Motor neuron (in vitro differentiated cells): ENCODE measurements at regions not wholly inside any gene's neighbourhood (a gene's known extent, or its start where the extent isn't known, plus 50 kb on each side); places are given as distances from the start of the nearest gene placed in this dataset.
"Not testable (repeated sequence)": the region's sequence is repeated elsewhere in the genome, so short reads cannot be mapped to it uniquely, and the experiment has no call there.

Source experiments
- ATAC-seq, 8 experiments: fragments of 200-7000 bp; cut with Tn5 transposase; replicated peaks in 6 of 8; 2 replicates each; pipeline ENCODE4 v1.8.0; 2021; ENCODE audit warnings: mild to moderate bottlenecking in 8 of 8, moderate library complexity in 8 of 8
- H3K27ac ChIP-seq, 2 donors: fragments of 250-450 bp; sonication (Bioruptor Pico); 2 replicates each; pipeline ENCODE4 v1.9.0; 2021; ENCODE audit warnings: antibody characterized with exemption in 2 of 2, mild to moderate bottlenecking in 2 of 2, moderate library complexity in 1 of 2
- H3K4me1 ChIP-seq, 2 donors: fragments of 250-450 bp; sonication (Bioruptor Pico); replicated peaks in 1 of 2; 2 replicates each; pipeline ENCODE4 v1.6.1; 2021; ENCODE audit warnings: antibody characterized with exemption in 2 of 2, mild to moderate bottlenecking in 2 of 2, moderate library complexity in 1 of 2
- H3K4me3 ChIP-seq, 5 donors: fragments of 250-450 bp; sonication (Bioruptor Pico); 2 replicates each; pipeline ENCODE4 v1.9.0; 2021; ENCODE audit warnings: antibody characterized with exemption in 5 of 5, mild to moderate bottlenecking in 5 of 5, moderate library complexity in 4 of 5
- WGBS, 10 experiments: fragments of 450-650 bp; shearing (Covaris generic); methylation state at CpG; one replicate each; pipeline ENCODE4 v1.0.0; 2022; 5-methylcytosine and 5-hydroxymethylcytosine counted together
- in situ Hi-C, 9 experiments: fragments of 400-800 bp; cut with MboI; loops; one replicate each; pipeline ENCODE4 v1.15.0; 2021; ENCODE audit warnings: low sequenced_read_pairs in 9 of 9, low pct_unique_long_range_greater_than_20kb in 2 of 9; ENCODE audit not compliant: unreplicated experiment in 9 of 9

DNA sequence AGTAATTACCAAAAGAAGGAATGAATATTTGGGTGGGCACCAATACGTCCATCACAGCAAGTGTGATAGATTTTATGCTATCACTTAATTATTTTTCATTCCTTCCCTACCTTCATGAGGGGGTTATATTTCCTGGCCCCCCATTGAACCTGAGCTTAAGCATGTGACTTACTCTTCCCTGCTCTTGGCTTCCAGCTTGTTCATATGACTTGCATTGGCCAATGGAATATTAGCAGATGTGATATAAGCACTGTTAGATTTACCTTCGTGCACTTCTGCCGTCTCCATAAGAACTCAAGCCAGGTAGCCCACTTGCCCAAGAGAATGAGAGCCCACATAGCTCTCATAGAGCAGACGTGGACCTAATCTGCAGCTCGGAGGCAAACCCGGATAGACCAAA lies 99.1 kb upstream of the SMARCA2 start:
- no peak for ATAC-seq
- in situ Hi-C loops: no loop called here
- Histone ChIP-seq H3K4me3 (no peak overlapping the region), H3K4me1 (peaks cover 29 to 36% of the 10 kb centered on the region in 2 donors), H3K27ac (peak overlapping the region in 1 of 2 donors; percentile 78)
- 32 to 100% (median 93%) methylated on average over 1 to 6 of the region's 6 CpGs; no CpG with 5 or more reads in 1 of the 10 experiments for WGBS, 10 experiments

DNA sequence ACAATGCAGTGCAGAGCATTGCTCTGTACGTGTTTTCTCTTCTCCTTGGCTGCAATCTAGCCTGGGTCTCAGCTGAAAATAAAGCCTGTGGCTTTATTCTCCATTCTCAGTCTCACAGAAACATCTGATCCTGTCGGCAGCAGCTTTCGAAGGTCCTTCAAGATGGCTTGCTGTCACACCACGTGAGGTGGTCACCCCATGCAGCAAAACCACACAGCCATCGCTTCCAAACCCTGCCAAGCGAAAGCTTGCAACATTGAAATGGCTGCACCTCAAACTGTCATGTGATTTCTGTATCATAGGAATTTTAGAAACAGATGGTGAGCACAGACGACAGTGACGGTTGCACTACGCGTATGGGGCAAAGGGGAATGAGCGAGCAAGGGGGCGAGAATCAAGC lies 98.5 kb upstream of the SMARCA2 start:
- 7 to 92% (median 78%) methylated on average over 5 to 12 of the region's 12 CpGs; no CpG with 5 or more reads in 1 of the 10 experiments for WGBS, 10 experiments
- H3K4me3 ChIP-seq: no peak overlapping the region
- peaks cover 29 to 36% of the 10 kb centered on the region in 2 donors for H3K4me1 ChIP-seq
- in situ Hi-C loops: no loop called here
- peak in 4 of 8 experiments; percentile 27 to 42 (median 33) for ATAC-seq
- peak overlapping the region in 1 of 2 donors; percentile 78 for H3K27ac ChIP-seq

DNA sequence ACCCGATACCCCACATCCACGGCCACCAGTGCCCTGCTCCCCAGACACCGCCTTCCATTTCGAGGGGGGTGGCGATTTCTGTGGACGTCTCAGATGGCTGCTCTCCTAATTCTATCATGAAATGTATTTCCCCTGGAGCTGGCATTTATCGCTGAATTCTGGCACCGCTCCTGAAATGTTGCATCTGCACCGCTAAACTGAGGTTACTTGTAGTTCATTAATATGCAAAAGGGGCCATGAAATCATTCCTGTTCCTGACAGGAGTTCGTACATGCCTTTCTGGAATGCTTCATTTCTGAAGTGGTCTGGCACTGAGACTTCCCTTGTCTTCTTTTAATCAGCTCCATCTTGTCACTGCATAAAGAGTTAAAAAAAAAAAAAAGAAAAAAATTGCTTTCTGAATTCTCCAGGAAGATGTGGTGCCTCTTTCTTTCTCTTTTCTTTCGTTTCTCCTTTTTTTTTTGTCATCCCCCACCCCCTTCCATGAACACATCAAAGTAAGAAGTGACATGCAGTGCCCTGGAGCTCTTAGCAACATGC lies 97.7 kb upstream of the SMARCA2 start:
- in situ Hi-C loops: no loop called here
- no peak overlapping the region for H3K4me3 ChIP-seq
- peak in 2 of 8 experiments; percentile 1 to 14 for ATAC-seq

DNA sequence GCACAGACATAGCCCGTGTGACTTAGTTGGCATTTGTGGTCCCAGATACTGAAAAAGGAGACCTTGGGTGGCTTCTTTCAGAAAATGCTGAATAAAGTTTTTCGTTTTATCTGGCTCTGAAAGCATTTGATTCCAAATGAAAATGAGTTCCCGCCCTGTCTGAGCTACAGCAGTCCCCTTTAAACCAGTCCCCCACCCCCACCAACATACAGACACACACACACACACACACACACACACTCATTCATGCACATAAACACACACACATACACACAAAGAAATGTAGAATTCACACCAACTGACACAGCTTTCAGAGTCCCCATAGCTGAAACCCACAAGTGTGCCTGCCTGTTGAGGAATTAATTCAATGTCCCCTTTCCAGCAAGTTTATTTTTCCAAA lies 97.0 kb upstream of the SMARCA2 start:
- Histone ChIP-seq H3K27ac (peak overlapping the region in 1 of 2 donors; percentile 78), H3K4me3 (no peak overlapping the region), H3K4me1 (peaks cover 29 to 36% of the 10 kb centered on the region in 2 donors)
- 0 to 60% (median 29%) methylated on average over 1 to 3 of the region's 3 CpGs; no CpG with 5 or more reads in 3 of the 10 experiments for WGBS, 10 experiments
- ATAC-seq: peak in 2 of 8 experiments; percentile 27 to 48
- in situ Hi-C loops: no loop called here

More for the DNA sequence above, 97.7 kb upstream of the SMARCA2 start:
- peak overlapping the region in 1 of 2 donors; percentile 78 for H3K27ac ChIP-seq
- WGBS, 10 experiments: 0 to 76% (median 34%) methylated on average over 1 to 11 of the region's 11 CpGs; no CpG with 5 or more reads in 1 of the 10 experiments
- H3K4me1 ChIP-seq: peaks cover 29 to 36% of the 10 kb centered on the region in 2 donors

DNA sequence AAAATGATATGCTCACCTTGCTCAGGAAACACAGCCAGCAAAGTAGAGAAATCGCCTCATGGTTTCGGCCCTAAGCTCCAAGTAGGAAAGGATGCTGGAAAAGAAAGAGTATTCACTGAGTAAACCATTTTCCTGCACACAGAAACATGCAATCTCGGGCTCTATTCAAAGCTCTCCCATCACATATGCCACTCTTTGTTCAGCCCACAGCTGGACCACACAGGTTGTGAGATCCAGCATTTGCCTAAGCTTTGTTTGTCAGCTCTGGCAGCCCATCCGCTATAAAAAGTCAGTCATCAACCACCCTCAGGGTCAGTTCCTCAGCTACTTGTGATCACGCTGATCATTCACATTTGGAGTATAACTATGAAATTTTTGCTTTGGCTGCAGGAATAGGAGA lies 96.5 kb upstream of the SMARCA2 start:
- peaks cover 29 to 36% of the 10 kb centered on the region in 2 donors for H3K4me1 ChIP-seq
- 18 to 75% (median 33%) methylated on average over 3 to 4 of the region's 5 CpGs; no CpG with 5 or more reads in 2 of the 10 experiments for WGBS, 10 experiments
- ATAC-seq: peak in 6 of 8 experiments; percentile 4 to 88 (median 74)
- in situ Hi-C loops: no loop called here
- H3K4me3 ChIP-seq: no peak overlapping the region
- H3K27ac ChIP-seq: peak overlapping the region in 1 of 2 donors; percentile 78

DNA sequence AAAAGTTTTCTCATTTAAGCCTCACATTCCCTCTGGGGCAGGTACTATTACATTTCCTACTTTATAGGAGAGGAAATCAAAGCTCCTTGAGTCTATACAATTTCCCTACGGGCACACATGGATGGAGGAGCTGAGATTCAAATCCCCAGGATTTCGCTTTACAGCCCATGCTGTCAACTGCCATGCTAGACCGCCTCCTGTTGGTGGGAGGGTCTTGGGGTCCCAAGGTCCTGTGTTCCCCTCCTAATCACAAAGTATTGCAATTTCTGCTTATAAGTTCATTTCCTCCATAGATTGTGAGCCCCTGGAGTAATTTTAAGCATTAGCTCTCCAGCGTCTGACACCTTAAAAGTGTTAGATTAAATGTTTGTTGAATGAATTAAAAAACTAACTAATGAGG lies 95.9 kb upstream of the SMARCA2 start:
- Histone ChIP-seq H3K4me3 (no peak overlapping the region), H3K27ac (no peak overlapping the region), H3K4me1 (peaks cover 29 to 36% of the 10 kb centered on the region in 2 donors)
- WGBS, 10 experiments: 27 to 100% (median 93%) methylated on average over 1 to 4 of the region's 4 CpGs; no CpG with 5 or more reads in 1 of the 10 experiments
- in situ Hi-C loops: no loop called here
- ATAC-seq: no peak

DNA sequence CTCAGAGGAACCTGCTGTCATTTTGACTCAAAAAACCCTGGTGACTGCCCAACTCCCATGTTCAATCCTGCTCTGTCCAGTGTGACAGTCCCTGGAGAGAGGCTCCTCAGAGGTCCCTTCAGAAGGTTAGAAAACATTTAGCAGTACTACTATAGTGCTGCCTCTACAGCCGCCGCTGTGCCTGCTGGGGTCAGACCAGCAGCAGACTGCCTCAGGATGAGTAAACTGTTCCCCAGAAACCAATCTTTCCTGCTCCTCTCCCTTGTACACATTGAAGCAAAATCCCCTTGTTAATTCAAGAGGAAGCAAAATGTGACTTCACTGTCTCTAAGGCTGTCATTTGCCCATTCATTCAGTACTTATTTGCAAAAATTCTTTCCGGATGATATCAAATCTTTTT lies 94.8 kb upstream of the SMARCA2 start:
- Histone ChIP-seq H3K27ac (no peak overlapping the region), H3K4me1 (peaks cover 29 to 36% of the 10 kb centered on the region in 2 donors), H3K4me3 (no peak overlapping the region)
- peak in 4 of 8 experiments; percentile 25 to 43 (median 32) for ATAC-seq
- in situ Hi-C loops: no loop called here
- WGBS, 10 experiments: 30 to 100% (median 82%) methylated on average over 1 to 3 of the region's 3 CpGs; no CpG with 5 or more reads in 2 of the 10 experiments

DNA sequence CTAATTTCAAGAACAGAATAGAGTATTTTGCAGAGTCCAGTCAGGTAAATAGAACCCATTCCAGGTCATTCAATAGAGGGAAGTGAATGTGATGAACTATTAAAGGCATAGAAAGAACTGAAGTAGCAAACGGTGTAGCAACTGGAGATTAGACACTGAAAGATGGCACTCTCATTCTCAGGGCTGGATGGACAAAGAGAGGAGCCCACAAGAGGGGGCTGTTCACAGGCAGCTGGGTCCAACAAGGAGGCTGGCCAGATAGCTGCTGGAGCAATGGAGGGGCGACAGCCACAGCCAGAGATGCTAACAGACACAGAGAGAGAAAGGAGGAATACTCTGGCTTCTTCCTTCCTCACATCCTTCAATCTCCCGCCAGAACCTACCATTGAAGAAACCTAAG lies 93.1 kb upstream of the SMARCA2 start:
- peaks cover 23 to 26% of the 10 kb centered on the region in 2 donors for H3K4me1 ChIP-seq
- WGBS, 10 experiments: 67 to 95% (median 83%) methylated on average over 1 to 3 of the region's 3 CpGs; no CpG with 5 or more reads in 4 of the 10 experiments
- in situ Hi-C loops: no loop called here
- no peak overlapping the region for H3K4me3 ChIP-seq
- H3K27ac ChIP-seq: no peak overlapping the region
- no peak for ATAC-seq

DNA sequence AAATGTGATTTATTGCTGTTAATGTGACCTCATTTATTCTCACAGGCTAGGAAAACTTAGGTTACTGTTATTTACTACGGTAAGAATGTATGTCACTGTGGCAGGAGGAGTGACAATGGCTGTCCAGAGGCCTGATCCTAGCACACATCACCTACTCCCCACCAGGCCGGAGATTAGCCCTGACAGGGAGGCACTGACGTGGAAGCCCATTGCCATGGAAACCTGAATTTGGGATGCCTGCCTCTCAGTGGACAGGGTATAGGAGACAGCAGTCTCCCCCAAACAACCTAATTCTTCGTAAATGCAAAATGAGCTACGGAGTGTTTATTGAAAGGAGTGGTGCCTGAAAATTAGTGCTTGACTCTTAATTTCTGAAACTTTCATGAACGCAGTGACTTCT lies 87.6 kb upstream of the SMARCA2 start:
- ATAC-seq: no peak
- in situ Hi-C loops: no loop called here
- 30 to 92% (median 60%) methylated on average over 1 to 4 of the region's 6 CpGs; no CpG with 5 or more reads in 5 of the 10 experiments for WGBS, 10 experiments

DNA sequence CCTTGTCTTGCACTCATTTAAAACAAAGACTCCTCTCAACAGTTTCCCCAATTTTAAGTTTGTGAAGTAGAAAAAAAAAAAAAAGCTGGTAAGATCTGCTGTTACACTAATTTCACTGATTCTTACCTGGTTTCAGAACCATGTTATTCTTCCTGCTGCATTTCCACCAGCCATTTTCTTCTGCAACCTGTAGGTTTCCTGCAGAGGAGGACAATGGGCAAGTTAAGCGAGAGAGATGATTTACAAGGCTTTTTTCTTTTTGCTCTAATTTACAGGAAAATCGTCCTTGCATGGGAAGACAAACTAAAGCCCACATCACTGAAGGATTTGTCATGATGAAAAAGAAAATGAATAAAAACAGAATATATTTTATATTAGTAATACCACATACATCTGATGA lies 86.0 kb upstream of the SMARCA2 start:
- WGBS, 10 experiments: 14 to 55% (median 39%) methylated on average over 1 to 2 of the region's 2 CpGs; no CpG with 5 or more reads in 1 of the 10 experiments
- in situ Hi-C loops: no loop called here
- no peak for ATAC-seq

More for the DNA sequence above, 87.6 kb upstream of the SMARCA2 start:
- peaks cover 3 to 5% of the 10 kb centered on the region in 2 donors for H3K4me1 ChIP-seq
- H3K27ac ChIP-seq: no peak overlapping the region
- H3K4me3 ChIP-seq: no peak overlapping the region

DNA sequence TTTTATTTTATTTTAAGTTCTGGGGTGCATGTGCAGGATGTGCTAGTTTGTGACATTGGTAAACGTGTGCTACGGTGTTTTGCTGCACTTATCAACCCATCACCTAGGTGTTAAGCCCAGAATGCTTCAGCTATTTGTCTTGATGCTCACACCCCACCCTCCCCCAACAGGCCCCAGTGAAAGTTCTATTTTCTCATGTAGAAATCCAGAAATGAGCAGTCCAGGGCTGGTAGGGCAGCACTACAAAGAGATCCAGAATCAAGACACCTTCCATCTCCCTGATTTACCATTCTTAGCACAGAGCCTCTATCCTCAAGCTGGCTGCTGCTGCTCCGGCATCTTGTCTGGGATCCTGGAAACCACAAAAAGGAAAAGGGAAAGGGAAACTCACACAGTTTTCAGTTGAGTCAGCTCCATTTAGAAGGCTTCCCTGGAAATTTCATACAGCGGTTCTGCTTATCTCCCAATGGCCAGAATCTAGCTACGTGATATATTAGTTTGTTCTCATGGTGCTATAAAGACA lies 85.4 kb upstream of the SMARCA2 start:
- H3K4me1 ChIP-seq: peaks cover 3 to 5% of the 10 kb centered on the region in 2 donors
- 50 to 100% (median 89%) methylated on average over 1 to 5 of the region's 5 CpGs; no CpG with 5 or more reads in 2 of the 10 experiments for WGBS, 10 experiments
- in situ Hi-C loops: no loop called here
- ATAC-seq: no peak
- no peak overlapping the region for H3K4me3 ChIP-seq
- no peak overlapping the region for H3K27ac ChIP-seq

More for the DNA sequence above, 86.0 kb upstream of the SMARCA2 start:
- peaks cover 3 to 5% of the 10 kb centered on the region in 2 donors for H3K4me1 ChIP-seq
- H3K4me3 ChIP-seq: no peak overlapping the region
- H3K27ac ChIP-seq: no peak overlapping the region

DNA sequence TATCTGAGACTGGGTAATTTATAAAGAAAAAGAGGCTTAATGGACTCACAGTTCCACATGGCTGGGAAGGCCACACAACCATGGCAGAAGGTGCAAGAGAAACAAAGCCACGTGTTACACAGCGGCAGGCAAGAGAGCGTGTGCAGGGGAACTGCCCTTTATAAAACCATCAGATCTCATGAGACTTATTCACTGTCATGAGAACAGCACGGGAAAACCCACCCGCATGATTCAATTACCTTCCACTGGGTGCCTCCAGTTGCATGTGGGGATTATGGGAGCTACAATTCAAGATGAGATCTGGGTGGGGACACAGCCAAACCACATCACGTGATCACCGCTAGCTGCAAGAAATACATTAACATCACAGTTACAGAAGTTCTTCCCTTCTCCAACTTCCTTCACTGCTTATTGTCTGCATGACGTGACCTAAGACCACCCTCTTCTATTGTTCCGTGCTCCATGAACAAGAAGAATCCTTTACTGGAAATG lies 84.9 kb upstream of the SMARCA2 start:
- ATAC-seq: peak in 2 of 8 experiments; percentile 36 to 37
- H3K27ac ChIP-seq, in situ Hi-C loops, H3K4me3 ChIP-seq, H3K4me1 ChIP-seq: not testable (repeated sequence)
- 55 to 100% (median 83%) methylated on average over 1 to 8 of the region's 9 CpGs; no CpG with 5 or more reads in 1 of the 10 experiments for WGBS, 10 experiments

DNA sequence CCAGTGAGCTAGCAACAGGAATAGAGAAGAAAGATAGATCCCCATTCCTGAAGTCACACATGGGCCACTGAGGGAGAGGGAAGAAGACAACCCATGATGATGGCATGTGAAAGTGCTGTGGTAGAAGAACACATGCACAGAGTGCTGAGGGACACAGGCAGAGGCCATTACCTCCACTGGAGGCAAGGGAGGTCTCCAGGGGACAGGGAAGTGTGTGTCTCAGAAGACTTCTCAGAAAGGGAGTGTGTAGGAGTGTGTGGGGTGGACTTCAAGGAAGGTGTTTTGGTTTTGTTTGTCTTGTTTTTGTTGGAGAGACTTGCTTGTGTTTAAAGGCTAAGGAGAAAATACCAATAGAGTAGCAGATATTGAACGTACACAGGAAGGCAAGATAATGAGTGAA lies 77.0 kb upstream of the SMARCA2 start:
- no peak for ATAC-seq
- Histone ChIP-seq H3K4me1 (no peaks in the 10 kb centered on the region), H3K4me3 (no peak overlapping the region), H3K27ac (no peak overlapping the region)
- in situ Hi-C loops: no loop called here
- 9 to 83% (median 58%) methylated on average over 1 of the region's 1 CpG; no CpG with 5 or more reads in 4 of the 10 experiments for WGBS, 10 experiments
